ENCODE measurements at regions not wholly inside any gene's neighbourhood (a gene's known extent, or its start where the extent isn't known, plus 50 kb on each side); places are given as distances from the start of the nearest gene placed in this dataset.

DNA sequence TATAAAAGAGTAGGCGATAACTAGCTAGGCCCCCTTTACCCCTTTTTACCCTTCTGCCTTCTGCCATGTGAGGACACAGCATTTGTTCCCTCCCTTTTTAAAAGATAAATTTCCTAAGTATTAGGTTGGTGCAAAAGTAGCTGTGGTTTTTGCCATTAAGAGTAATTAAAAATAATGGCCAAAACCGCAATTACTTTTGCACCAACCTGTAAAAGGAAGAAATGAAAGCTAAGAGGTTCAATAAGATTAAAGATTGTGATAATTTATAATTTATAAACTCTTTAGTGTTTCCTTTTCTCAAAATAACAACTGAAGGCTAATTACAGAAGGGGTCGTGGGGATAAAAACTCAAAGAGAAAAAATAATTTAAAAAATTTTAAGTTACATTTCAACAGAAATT lies 283.5 kb upstream of the PDZRN3 start:
- no peaks in the 10 kb centered on the region for H3K4me1 Mint-ChIP-seq (ENCODE audit: low read depth)
- peaks cover 8% of the 10 kb centered on the region for H3K9me3 Mint-ChIP-seq
- H3K27me3 Mint-ChIP-seq (ENCODE audit: low read depth), result no peaks in the 10 kb centered on the region
- DNase-seq (ENCODE audit: low spot score), result no peak
- no peaks in the 10 kb centered on the region for H3K36me3 Mint-ChIP-seq (ENCODE audit: low read depth)
- no peak overlapping the region for H3K4me3 Mint-ChIP-seq
- H3K27ac Mint-ChIP-seq, result no peak overlapping the region

DNA sequence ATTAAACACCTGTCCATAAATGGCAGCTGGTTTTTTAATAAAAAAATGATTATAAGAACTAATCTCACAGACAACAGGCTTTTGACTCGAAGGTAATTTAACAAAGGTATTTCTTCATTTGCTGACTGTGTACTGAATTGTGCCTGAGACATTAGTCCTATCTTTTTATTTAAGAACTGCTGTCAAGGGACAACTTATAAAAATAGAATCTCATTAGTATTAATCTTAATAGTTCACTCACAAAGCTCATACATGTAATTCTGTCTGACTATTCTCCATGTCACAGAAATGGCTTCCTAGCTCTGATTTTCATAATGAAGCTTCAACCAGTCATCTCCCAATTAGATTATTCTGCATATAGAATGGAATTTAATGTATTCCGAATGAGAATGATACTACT lies 276.9 kb upstream of the PDZRN3 start:
- H3K27ac Mint-ChIP-seq, result no peak overlapping the region
- H3K27me3 Mint-ChIP-seq (ENCODE audit: low read depth), result no peaks in the 10 kb centered on the region
- no peak for DNase-seq (ENCODE audit: low spot score)
- no peaks in the 10 kb centered on the region for H3K36me3 Mint-ChIP-seq (ENCODE audit: low read depth)
- H3K4me3 Mint-ChIP-seq, result no peak overlapping the region
- H3K4me1 Mint-ChIP-seq (ENCODE audit: low read depth), result no peaks in the 10 kb centered on the region
- H3K9me3 Mint-ChIP-seq, result peaks cover 4% of the 10 kb centered on the region

DNA sequence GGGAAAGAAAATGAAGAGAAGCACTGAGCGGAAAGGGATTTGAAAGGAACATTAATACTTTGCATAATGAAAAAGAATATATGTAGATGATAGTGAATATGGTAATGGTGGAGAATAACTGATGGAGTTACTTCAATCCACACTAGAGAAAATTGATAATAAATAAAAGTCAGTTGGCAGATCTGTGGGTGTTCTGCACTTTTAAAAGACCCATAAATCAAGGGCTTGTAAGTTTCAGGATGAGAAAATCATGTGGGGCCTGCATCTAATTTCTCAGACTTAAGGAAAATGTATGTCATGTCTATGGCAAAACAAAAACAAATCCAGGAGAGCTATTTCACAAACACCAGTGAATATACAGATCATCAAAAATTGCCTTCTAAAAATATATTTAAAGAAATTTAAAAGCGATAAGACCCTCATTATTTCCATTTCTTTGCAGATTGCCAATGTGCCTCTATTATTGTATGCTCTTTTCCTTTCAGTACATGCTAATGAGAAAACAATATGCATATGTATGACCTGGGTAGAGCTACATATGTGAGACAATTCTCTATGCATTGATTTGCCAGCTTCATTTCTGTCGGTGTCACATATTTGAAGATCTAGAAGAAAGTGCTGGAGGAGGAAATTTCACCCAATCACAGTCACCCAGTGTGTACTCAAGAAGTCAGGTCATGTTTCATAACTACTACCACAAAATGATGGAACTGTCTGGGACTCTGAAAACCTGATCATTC lies 269.9 kb upstream of the PDZRN3 start:
- no peak overlapping the region for H3K27ac Mint-ChIP-seq
- H3K4me3 Mint-ChIP-seq, result no peak overlapping the region
- H3K36me3 Mint-ChIP-seq (ENCODE audit: low read depth), result no peaks in the 10 kb centered on the region
- no peak for DNase-seq (ENCODE audit: low spot score)
- H3K4me1 Mint-ChIP-seq (ENCODE audit: low read depth), result no peaks in the 10 kb centered on the region
- H3K27me3 Mint-ChIP-seq (ENCODE audit: low read depth), result no peaks in the 10 kb centered on the region
- H3K9me3 Mint-ChIP-seq, result peaks cover 8% of the 10 kb centered on the region

DNA sequence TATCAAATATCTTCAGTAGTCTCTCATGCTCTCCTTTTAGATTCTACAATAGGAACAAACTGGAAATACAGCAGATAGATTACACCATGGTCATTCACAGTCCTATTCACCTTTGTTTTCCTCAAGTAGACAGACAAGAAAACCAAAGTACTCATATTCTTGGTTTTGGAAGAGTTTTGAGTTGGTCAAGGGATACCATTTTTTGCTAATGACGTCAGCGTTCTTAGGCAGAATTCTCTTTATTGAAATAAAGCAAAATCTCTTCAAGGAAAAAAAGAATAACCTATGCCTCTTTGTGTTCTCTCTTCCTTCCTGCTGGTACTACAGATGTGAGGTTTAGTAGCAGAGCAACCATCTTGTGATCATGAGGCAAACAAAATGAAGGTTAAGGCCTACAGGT lies 268.3 kb upstream of the PDZRN3 start:
- no peaks in the 10 kb centered on the region for H3K27me3 Mint-ChIP-seq (ENCODE audit: low read depth)
- H3K4me1 Mint-ChIP-seq (ENCODE audit: low read depth), result no peaks in the 10 kb centered on the region
- no peak overlapping the region for H3K4me3 Mint-ChIP-seq
- no peak for DNase-seq (ENCODE audit: low spot score)
- H3K27ac Mint-ChIP-seq, result no peak overlapping the region
- no peaks in the 10 kb centered on the region for H3K36me3 Mint-ChIP-seq (ENCODE audit: low read depth)
- H3K9me3 Mint-ChIP-seq, result peaks cover 8% of the 10 kb centered on the region

DNA sequence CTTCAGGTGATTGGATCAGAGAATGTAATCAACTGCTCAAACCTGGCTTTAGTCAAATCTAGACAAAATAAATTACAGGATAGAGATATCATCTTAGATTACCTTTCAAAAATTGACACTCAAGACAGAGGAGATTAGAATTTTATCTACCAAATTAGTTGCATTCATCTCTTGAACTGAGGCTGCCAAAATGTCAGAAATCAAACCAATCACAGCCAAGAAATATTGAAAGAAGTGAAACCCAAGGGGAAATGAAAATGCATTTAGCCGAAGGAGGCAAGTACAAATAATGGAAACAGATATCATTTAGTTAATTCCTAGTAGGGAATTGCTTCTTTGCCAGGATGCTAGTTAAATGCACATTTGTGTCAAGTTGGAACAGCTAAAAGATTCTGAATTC lies 261.1 kb upstream of the PDZRN3 start:
- H3K4me3 Mint-ChIP-seq, result no peak overlapping the region

DNA sequence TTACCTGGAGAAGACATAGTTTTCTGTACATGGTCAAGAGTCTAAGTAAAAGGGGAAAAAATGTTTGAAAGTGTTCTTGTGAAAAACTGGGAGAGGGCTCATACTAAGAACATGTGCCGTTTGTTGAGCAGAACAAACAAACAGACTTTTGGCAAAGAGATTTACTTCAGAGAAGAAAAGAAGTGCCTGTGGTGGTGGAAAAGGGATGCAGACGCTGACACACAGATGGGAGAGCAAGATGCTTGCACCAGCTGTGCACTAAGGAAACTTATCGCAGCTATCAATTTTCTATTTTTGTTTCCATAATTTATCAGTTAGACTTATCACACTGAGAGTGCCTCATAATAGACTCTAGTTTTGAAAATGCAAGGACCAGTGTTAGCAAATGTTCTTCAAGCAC lies 259.6 kb upstream of the PDZRN3 start:
- Mint-ChIP-seq H3K36me3 (ENCODE audit: low read depth) (no peaks in the 10 kb centered on the region), H3K27ac (no peak overlapping the region), H3K9me3 (peaks cover 19% of the 10 kb centered on the region), H3K4me1 (ENCODE audit: low read depth) (no peaks in the 10 kb centered on the region), H3K27me3 (ENCODE audit: low read depth) (no peaks in the 10 kb centered on the region), H3K4me3 (no peak overlapping the region)
- no peak for DNase-seq (ENCODE audit: low spot score)

More for the DNA sequence above, 261.1 kb upstream of the PDZRN3 start:
- H3K27ac Mint-ChIP-seq, result no peak overlapping the region
- no peaks in the 10 kb centered on the region for H3K27me3 Mint-ChIP-seq (ENCODE audit: low read depth)
- no peaks in the 10 kb centered on the region for H3K4me1 Mint-ChIP-seq (ENCODE audit: low read depth)
- DNase-seq (ENCODE audit: low spot score), result no peak
- H3K36me3 Mint-ChIP-seq (ENCODE audit: low read depth), result no peaks in the 10 kb centered on the region
- peaks cover 15% of the 10 kb centered on the region for H3K9me3 Mint-ChIP-seq

DNA sequence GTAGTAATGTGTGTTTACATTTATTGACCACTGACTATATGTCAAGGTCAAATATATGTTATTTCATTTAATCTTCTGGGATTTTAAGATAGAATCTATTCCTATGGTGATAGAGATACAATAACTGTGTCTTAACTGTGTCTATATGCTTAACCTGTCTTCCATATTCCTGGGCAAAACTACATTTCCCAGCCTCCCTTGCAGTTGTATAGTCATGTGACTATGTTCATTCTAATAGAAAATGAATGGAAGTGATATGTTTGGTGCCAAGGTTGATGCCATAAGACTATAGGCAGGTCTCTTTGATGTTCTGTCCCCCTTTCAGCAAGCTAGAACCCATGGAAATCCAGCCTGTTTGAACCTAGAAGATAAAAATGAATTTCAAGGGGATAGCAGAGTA lies 258.8 kb upstream of the PDZRN3 start:
- H3K9me3 Mint-ChIP-seq, result peaks cover 19% of the 10 kb centered on the region
- H3K36me3 Mint-ChIP-seq (ENCODE audit: low read depth), result no peaks in the 10 kb centered on the region
- DNase-seq (ENCODE audit: low spot score), result no peak
- no peaks in the 10 kb centered on the region for H3K27me3 Mint-ChIP-seq (ENCODE audit: low read depth)
- no peak overlapping the region for H3K4me3 Mint-ChIP-seq
- H3K4me1 Mint-ChIP-seq (ENCODE audit: low read depth), result no peaks in the 10 kb centered on the region
- no peak overlapping the region for H3K27ac Mint-ChIP-seq

DNA sequence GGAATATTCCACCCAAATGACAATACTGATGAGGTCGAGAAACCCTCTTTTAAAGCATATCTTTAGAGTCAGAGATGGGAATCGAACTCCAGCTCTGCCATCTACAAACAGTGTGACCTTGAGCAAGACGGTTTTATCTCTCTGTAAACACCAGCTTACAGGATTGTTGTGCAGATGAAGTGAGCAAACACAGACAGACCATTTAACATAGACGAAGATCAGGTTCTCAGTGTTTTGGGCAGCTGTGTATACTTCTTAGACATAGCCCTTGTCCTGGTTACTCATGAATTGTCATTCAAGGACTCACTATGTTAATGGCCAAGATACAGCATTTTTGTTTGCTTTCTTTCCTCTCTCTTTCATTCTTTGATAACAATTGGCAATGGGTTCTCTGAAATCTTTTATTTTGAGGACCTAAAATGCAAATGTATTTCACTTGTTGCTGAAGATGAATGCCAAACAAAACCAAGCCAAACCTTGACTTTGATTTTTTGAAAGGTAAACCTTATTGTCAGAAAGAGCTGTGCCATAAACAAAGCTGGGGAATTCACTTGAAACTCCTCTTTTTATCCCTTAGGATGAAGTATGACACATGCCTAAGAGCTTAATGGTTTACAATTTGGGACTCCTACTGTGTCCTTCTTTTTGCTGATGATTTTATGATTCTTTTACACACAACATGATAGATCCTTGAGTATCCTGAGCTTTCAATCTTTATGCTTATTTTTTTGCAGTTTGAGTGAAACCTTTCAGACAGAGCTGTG lies 250.0 kb upstream of the PDZRN3 start:
- no peaks in the 10 kb centered on the region for H3K36me3 Mint-ChIP-seq (ENCODE audit: low read depth)
- no peak for DNase-seq (ENCODE audit: low spot score)
- H3K4me3 Mint-ChIP-seq, result no peak overlapping the region
- no peaks in the 10 kb centered on the region for H3K27me3 Mint-ChIP-seq (ENCODE audit: low read depth)
- no peak overlapping the region for H3K27ac Mint-ChIP-seq
- H3K9me3 Mint-ChIP-seq, result peaks cover 2% of the 10 kb centered on the region
- no peaks in the 10 kb centered on the region for H3K4me1 Mint-ChIP-seq (ENCODE audit: low read depth)

DNA sequence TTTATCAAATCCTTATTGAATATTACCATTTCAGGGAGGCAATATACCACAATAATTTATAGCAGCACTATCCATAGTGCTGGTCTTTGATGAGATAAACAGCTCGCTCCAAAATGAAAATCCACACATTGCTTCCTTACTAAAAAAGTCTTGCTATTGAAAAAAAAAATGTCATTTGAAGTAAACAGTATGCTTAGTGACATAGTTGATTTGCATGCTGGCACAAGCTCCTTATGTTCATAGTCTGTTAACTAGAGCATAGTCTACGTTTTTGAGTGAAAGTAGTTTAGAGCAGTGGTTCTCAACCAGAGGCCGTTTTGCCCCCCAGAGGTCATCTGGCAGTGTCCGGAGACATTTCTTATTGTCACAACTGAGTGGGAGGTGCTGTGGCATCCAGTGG lies 249.4 kb upstream of the PDZRN3 start:
- H3K27me3 Mint-ChIP-seq (ENCODE audit: low read depth), result no peaks in the 10 kb centered on the region
- no peaks in the 10 kb centered on the region for H3K4me1 Mint-ChIP-seq (ENCODE audit: low read depth)
- H3K4me3 Mint-ChIP-seq, result no peak overlapping the region
- H3K27ac Mint-ChIP-seq, result no peak overlapping the region
- H3K36me3 Mint-ChIP-seq (ENCODE audit: low read depth), result no peaks in the 10 kb centered on the region
- H3K9me3 Mint-ChIP-seq, result peaks cover 4% of the 10 kb centered on the region
- DNase-seq (ENCODE audit: low spot score), result no peak

DNA sequence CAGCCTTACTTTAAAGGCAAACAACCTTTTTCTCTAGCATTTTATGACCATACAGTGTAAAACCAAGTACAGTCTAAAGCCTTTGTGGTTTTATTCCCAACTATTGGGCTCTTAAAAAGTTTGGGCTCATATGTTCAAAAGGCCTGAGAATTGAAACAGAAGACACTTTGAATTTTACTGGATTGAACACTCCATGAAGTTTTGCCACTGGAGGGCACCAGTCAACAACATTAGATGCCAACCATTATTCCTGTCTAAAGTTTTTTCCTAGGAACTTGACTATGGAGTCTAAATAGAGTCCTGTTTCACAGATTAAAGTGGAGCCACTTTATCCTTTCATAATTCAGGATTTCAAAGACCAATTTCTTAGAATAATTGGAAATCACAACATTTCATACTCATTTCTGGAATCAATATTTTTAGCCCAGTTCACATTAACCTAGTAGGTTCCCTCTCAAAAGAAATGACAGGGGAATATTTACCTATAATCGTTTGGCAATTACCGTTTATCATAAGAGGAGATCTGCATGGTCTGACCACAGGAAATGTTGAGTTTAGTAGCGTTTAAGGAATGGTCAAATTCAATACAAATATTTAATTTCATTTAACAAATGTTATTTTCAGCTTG lies 244.1 kb upstream of the PDZRN3 start:
- Mint-ChIP-seq H3K4me3 (no peak overlapping the region), H3K4me1 (ENCODE audit: low read depth) (no peaks in the 10 kb centered on the region), H3K36me3 (ENCODE audit: low read depth) (no peaks in the 10 kb centered on the region), H3K27me3 (ENCODE audit: low read depth) (no peaks in the 10 kb centered on the region), H3K27ac (no peak overlapping the region), H3K9me3 (peaks cover 4% of the 10 kb centered on the region)
- no peak for DNase-seq (ENCODE audit: low spot score)

DNA sequence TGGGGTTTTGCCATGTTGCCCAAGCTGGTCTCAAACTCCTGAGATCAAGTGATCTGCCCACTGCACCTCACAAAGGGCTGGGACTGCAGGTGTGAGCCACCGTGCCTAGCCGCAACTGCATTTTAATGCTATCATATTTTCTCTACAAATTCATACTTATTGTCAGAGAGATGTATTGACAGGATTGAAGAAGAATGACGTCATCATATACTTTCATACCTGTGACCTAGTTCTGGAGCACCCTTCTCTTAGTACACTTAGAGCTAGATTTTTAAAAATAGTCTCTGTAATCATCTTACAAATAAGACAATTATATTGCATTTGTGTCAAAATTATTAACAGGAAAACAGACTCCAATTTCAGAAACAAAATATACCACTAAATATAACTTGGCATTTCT lies 242.8 kb upstream of the PDZRN3 start:
- no peaks in the 10 kb centered on the region for H3K4me1 Mint-ChIP-seq (ENCODE audit: low read depth)
- DNase-seq (ENCODE audit: low spot score), result no peak
- no peaks in the 10 kb centered on the region for H3K36me3 Mint-ChIP-seq (ENCODE audit: low read depth)
- no peak overlapping the region for H3K27ac Mint-ChIP-seq
- H3K27me3 Mint-ChIP-seq (ENCODE audit: low read depth), result no peaks in the 10 kb centered on the region
- peaks cover 4% of the 10 kb centered on the region for H3K9me3 Mint-ChIP-seq
- no peak overlapping the region for H3K4me3 Mint-ChIP-seq

DNA sequence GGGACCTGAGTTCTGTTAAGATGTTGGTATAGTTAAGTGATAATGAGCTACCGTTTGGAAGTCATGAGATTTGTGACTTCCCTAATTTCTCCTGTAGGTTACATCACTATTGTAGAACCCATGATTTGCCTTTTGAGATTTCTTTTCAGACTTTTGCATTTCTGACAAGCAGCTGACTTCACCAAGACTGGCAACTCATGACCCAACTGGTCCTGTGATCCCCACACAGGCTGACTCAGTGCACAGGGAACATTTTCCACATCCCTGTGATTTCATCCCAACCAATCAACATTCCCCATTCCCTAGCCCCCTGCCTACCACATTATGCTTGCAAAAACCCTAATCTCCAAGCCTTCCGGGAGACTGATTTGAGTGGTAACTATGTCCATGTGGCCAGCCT lies 242.1 kb upstream of the PDZRN3 start:
- Mint-ChIP-seq H3K9me3 (peaks cover 4% of the 10 kb centered on the region), H3K27me3 (ENCODE audit: low read depth) (no peaks in the 10 kb centered on the region), H3K36me3 (ENCODE audit: low read depth) (no peaks in the 10 kb centered on the region), H3K27ac (no peak overlapping the region), H3K4me1 (ENCODE audit: low read depth) (no peaks in the 10 kb centered on the region), H3K4me3 (no peak overlapping the region)
- no peak for DNase-seq (ENCODE audit: low spot score)

DNA sequence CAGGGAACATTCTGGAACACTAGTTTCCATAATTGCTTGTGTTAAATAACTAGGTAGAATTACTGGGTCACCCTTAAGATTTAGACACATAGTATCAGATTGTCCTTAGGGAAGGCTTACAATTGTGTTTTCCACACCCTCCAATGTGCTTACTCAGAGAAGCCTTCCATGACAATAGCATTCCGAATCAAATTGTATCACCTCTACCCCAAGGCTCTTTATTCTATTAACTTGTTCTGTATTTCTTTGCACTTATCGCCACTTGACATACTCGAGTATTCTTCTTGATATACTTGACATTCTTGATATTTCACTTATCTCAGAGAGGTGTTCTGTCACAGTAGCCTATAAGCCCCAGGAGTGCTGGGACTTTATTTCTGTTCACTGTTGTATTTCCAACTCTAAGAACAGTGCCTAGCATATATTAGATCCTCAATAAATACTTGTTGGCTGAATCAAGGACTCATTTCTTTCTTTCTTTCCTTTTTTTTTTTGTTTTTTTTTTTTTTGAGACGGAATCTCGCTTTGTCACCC lies 238.9 kb upstream of the PDZRN3 start:
- H3K27ac Mint-ChIP-seq, result no peak overlapping the region
- no peaks in the 10 kb centered on the region for H3K4me1 Mint-ChIP-seq (ENCODE audit: low read depth)
- no peaks in the 10 kb centered on the region for H3K9me3 Mint-ChIP-seq
- no peak overlapping the region for H3K4me3 Mint-ChIP-seq
- DNase-seq (ENCODE audit: low spot score), result no peak
- no peaks in the 10 kb centered on the region for H3K27me3 Mint-ChIP-seq (ENCODE audit: low read depth)
- H3K36me3 Mint-ChIP-seq (ENCODE audit: low read depth), result no peaks in the 10 kb centered on the region

DNA sequence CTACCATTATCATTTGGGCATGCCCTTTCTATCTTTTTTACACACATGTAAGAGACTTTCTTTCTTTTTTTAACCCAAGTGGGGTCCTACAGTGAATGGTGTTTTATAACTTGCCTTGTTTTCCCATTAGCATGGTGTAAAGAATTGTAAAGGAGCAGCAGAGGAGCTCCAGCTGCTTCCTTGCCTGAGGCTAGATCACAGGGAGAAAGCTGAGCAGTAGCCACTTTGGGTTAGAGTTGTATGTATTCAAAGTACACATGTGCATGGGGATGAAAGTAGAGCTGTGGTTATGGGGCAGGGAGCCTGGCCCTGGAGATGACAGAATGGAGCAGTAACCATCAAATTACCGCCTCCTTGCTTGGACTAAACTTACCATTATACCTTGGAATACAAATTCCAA lies 231.1 kb upstream of the PDZRN3 start:
- Mint-ChIP-seq H3K9me3 (no peaks in the 10 kb centered on the region), H3K4me1 (ENCODE audit: low read depth) (no peaks in the 10 kb centered on the region), H3K27me3 (ENCODE audit: low read depth) (no peaks in the 10 kb centered on the region), H3K4me3 (no peak overlapping the region), H3K27ac (no peak overlapping the region), H3K36me3 (ENCODE audit: low read depth) (no peaks in the 10 kb centered on the region)
- no peak for DNase-seq (ENCODE audit: low spot score)

Data from T-helper 2 cell treated with Interferon-gamma antibody and Interleukin-4, amounts not matched to agents 5 μg/mL and 100 μg/mL, for 36 hours (primary cell).